ENCODE measurements at regions not wholly inside any gene's neighbourhood (a gene's known extent, or its start where the extent isn't known, plus 50 kb on each side); places are given as distances from the start of the nearest gene placed in this dataset.

DNA sequence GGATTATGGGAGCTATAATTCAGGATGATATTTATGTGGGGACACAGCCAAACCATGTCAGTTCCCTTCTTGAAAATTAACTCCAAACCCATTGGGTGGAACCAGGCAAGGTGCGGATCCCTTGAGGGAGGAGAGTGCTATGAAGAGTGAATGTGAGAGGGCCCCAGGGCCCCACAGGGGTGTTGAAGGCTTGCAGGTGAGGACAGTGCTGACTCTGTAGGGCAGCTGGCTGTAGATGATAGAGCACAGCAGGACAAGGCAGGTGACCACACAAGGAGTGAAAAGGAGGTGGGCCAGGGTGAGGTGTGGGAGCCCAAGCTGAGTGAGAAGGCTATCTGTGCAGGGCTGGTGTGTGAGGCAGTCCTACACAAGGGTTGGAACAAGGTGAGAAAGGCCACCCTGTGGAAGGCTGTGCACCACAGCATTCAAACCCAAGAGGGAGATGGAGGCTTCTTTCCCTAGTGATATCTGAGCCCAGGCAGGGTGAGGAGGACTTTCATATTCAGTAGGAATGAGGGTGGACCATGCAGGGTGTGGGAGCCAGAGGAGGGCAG, 746.0 kb upstream of the CELF2 start:
- ATAC-seq (no peak), DNase-seq (no peak)
- no peaks in the 10 kb centered on the region for H3K36me3 Mint-ChIP-seq (ENCODE audit: low read depth)
- POLR2A ChIA-PET = no interaction called here
- CTCF ChIA-PET = no interaction called here
- no peaks in the 10 kb centered on the region for H3K9me3 Mint-ChIP-seq (ENCODE audit: low read depth)
- H3K4me1 Mint-ChIP-seq = no peaks in the 10 kb centered on the region
- intact Hi-C loops (cut with DNase I, micrococcal nuclease) = no loop called here
- H3K4me3 Mint-ChIP-seq = no peak overlapping the region
- peaks cover 1% of the 10 kb centered on the region for H3K27me3 Mint-ChIP-seq
- no peak overlapping the region for H3K27ac Mint-ChIP-seq

- CTCF ChIA-PET = no interaction called here
- Mint-ChIP-seq H3K36me3 (ENCODE audit: low read depth) (no peaks in the 10 kb centered on the region), H3K4me3 (no peak overlapping the region), H3K4me1 (no peaks in the 10 kb centered on the region), H3K27ac (no peak overlapping the region), H3K9me3 (ENCODE audit: low read depth) (no peaks in the 10 kb centered on the region), H3K27me3 (peaks cover 4% of the 10 kb centered on the region)
- ATAC-seq (no peak), DNase-seq (no peak)
- intact Hi-C loops (cut with DNase I, micrococcal nuclease) = no loop called here
- POLR2A ChIA-PET = no interaction called here
These were observed 744.0 kb upstream of the CELF2 start for GRCh38 chr10:10273661-10274060.

DNA sequence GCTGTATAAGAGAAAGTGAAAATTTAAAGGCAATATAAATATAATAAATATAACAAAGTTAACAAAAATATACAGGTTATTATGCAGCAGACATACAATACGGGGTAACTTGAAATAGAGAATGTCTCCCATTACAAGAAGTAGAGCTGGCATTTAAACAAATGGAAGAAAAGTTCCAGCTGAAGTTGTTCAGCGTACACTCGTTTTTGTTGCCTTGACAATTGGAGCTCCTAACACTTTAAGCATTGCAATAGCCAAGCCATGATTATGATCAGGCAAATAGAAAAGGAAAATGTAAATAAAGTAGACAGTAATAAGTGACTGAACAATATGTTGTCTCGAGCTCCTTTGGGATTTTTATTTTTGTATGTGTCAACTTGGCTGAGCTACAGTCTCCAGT, 737.8 kb upstream of the CELF2 start:
- intact Hi-C loops (cut with DNase I, micrococcal nuclease) = no loop called here
- CTCF ChIA-PET = interaction anchor here (1.1 to 1.2 kb wide), 2 partner anchors 10 to 12 kb away, joined by 3 read pairs; no protein-coding TSS in a partner anchor
- Mint-ChIP-seq H3K27me3 (peaks cover 2% of the 10 kb centered on the region), H3K36me3 (ENCODE audit: low read depth) (no peaks in the 10 kb centered on the region), H3K4me1 (no peaks in the 10 kb centered on the region), H3K9me3 (ENCODE audit: low read depth) (peaks cover 2% of the 10 kb centered on the region), H3K27ac (no peak overlapping the region), H3K4me3 (no peak overlapping the region)
- ATAC-seq = no peak
- no peak for DNase-seq
- POLR2A ChIA-PET = interaction anchor here (0.5 kb wide), 1 partner anchor 839 kb away, joined by 3 read pairs; no protein-coding TSS in a partner anchor

DNA sequence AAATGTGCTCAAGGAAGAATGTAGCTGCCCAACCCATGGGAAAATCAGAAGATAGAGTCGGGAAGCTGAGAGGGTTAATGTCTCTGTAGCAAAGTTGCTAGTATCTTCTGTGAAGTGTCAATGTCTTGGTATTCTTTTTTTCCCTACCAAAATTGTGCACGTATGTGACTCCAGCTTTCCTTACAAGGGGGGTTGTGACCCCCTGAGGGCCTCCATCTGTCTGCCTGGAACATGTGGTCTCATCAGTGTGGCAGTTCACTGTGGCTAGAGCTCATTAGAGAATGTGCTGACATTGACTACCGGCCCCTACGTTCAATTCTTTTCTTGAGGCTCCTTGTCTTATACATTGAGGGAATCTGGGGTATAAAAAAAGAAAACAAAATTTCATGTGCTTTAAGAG, 725.2 kb upstream of the CELF2 start:
- intact Hi-C loops (cut with DNase I, micrococcal nuclease) = no loop called here
- peaks cover 2% of the 10 kb centered on the region for H3K27me3 Mint-ChIP-seq
- peaks cover 2% of the 10 kb centered on the region for H3K9me3 Mint-ChIP-seq (ENCODE audit: low read depth)
- H3K4me3 Mint-ChIP-seq = no peak overlapping the region
- DNase-seq = no peak
- CTCF ChIA-PET = interaction anchor here (0.7 kb wide), 1 partner anchor 550 kb away, joined by 3 read pairs; no protein-coding TSS in a partner anchor
- no peak overlapping the region for H3K27ac Mint-ChIP-seq
- ATAC-seq = no peak
- H3K4me1 Mint-ChIP-seq = no peaks in the 10 kb centered on the region
- POLR2A ChIA-PET = no interaction called here
- H3K36me3 Mint-ChIP-seq (ENCODE audit: low read depth) = no peaks in the 10 kb centered on the region

DNA sequence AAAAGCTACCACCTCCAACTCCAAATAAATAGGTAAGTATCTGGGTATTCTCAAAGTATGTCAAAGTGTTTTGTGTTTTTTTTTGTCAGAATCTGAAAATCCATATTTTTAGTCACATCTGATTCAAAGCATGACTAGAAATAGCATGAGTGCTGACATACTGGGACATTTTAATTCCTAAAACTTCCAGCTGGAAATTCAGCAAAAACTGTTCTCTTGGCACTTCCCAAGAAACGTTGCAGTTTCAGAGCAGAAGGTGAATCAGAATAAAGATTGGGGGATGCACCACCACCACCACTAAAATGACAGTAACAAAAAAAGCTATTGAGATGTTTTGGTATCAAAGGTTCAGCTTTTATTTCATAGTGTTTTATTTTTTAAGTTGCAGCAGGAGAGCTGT, 724.6 kb upstream of the CELF2 start:
- Mint-ChIP-seq H3K27ac (no peak overlapping the region), H3K36me3 (ENCODE audit: low read depth) (no peaks in the 10 kb centered on the region), H3K27me3 (peaks cover 2% of the 10 kb centered on the region), H3K4me3 (no peak overlapping the region), H3K9me3 (ENCODE audit: low read depth) (peaks cover 2% of the 10 kb centered on the region), H3K4me1 (no peaks in the 10 kb centered on the region)
- CTCF ChIA-PET = no interaction called here
- intact Hi-C loops (cut with DNase I, micrococcal nuclease) = no loop called here
- no peak for ATAC-seq
- POLR2A ChIA-PET = no interaction called here
- no peak for DNase-seq

DNA sequence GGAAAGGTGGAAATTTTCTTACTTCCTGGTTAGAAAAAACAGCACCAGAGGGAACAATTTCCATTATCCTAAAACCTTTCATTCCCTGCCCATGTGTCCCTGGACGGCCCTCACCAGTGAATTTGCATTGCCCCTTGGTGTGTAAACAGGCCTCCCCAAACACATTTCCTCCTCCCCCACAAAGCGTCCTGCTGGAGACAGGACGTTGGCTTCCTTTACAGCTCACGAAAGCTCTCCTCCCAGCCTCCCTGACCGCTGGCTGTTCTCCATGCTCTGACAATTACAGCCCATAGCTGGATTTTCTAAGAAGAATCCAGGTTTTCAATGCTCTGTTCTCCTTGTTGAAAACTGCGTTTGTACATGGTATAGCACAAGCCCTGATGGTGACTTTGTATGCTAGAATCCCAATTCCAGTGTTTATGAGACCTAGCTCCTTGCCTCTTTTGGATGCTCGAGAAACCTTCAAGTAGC, 724.2 kb upstream of the CELF2 start:
- Mint-ChIP-seq H3K4me3 (no peak overlapping the region), H3K36me3 (ENCODE audit: low read depth) (no peaks in the 10 kb centered on the region), H3K27me3 (peaks cover 2% of the 10 kb centered on the region), H3K27ac (no peak overlapping the region), H3K9me3 (ENCODE audit: low read depth) (peaks cover 2% of the 10 kb centered on the region), H3K4me1 (no peaks in the 10 kb centered on the region)
- ChIA-PET POLR2A (no interaction called here), CTCF (no interaction called here)
- intact Hi-C loops (cut with DNase I, micrococcal nuclease) = no loop called here
- DNase-seq (no peak), ATAC-seq (no peak)

- DNase-seq (no peak), ATAC-seq (no peak)
- intact Hi-C loops (cut with DNase I, micrococcal nuclease) = no loop called here
- ChIA-PET POLR2A (no interaction called here), CTCF (no interaction called here)
- H3K27ac Mint-ChIP-seq = no peak overlapping the region
- H3K4me3 Mint-ChIP-seq = no peak overlapping the region
- H3K4me1 Mint-ChIP-seq = no peaks in the 10 kb centered on the region
- H3K27me3 Mint-ChIP-seq = peaks cover 2% of the 10 kb centered on the region
- no peaks in the 10 kb centered on the region for H3K36me3 Mint-ChIP-seq (ENCODE audit: low read depth)
- H3K9me3 Mint-ChIP-seq (ENCODE audit: low read depth) = peaks cover 2% of the 10 kb centered on the region
These were observed 723.3 kb upstream of the CELF2 start for GRCh38 chr10:10294184-10294880.

GRCh38 chr10:10294881-10295529, 722.7 kb upstream of the CELF2 start:
- CTCF ChIA-PET = no interaction called here
- peaks cover 2% of the 10 kb centered on the region for H3K27me3 Mint-ChIP-seq

DNA sequence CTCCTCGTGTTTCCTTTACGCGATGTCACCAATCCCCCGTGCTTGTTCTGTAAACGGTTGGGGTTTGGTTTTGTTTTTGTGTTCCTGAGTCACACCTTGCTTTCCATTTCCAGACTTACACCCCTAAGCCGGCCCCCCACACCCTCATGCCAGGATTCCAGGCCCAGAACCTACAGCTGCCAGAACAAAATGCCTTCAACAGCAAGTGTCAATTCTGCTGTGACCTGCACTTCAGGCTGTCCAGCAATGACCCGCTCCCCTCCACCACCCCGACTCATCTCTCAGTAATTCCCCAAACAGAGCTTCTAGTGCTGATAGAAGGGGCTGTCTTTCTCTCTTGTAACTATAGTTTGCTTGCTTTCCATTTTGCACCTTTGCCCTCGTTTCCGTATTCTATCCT, 722.1 kb upstream of the CELF2 start:
- Mint-ChIP-seq H3K4me1 (no peaks in the 10 kb centered on the region), H3K36me3 (ENCODE audit: low read depth) (no peaks in the 10 kb centered on the region), H3K4me3 (no peak overlapping the region), H3K27ac (no peak overlapping the region), H3K27me3 (peaks cover 2% of the 10 kb centered on the region), H3K9me3 (ENCODE audit: low read depth) (peaks cover 2% of the 10 kb centered on the region)
- DNase-seq (no peak), ATAC-seq (no peak)
- ChIA-PET CTCF (no interaction called here), POLR2A (no interaction called here)
- intact Hi-C loops (cut with DNase I, micrococcal nuclease) = no loop called here

More at GRCh38 chr10:10294881-10295529, 722.7 kb upstream of the CELF2 start:
- no peak overlapping the region for H3K27ac Mint-ChIP-seq
- no peaks in the 10 kb centered on the region for H3K36me3 Mint-ChIP-seq (ENCODE audit: low read depth)
- POLR2A ChIA-PET = no interaction called here
- DNase-seq (no peak), ATAC-seq (no peak)
- H3K4me3 Mint-ChIP-seq = no peak overlapping the region
- peaks cover 2% of the 10 kb centered on the region for H3K9me3 Mint-ChIP-seq (ENCODE audit: low read depth)
- H3K4me1 Mint-ChIP-seq = no peaks in the 10 kb centered on the region
- intact Hi-C loops (cut with DNase I, micrococcal nuclease) = no loop called here

GRCh38 chr10:10302689-10303088, 715.0 kb upstream of the CELF2 start:
- CTCF ChIA-PET = no interaction called here
- POLR2A ChIA-PET = no interaction called here
- Mint-ChIP-seq H3K27me3 (peaks cover 2% of the 10 kb centered on the region), H3K36me3 (ENCODE audit: low read depth) (no peaks in the 10 kb centered on the region), H3K4me3 (no peak overlapping the region), H3K9me3 (ENCODE audit: low read depth) (no peaks in the 10 kb centered on the region), H3K4me1 (no peaks in the 10 kb centered on the region), H3K27ac (no peak overlapping the region)
- DNase-seq = no peak
- intact Hi-C loops (cut with DNase I, micrococcal nuclease) = no loop called here
- ATAC-seq = no peak

DNA sequence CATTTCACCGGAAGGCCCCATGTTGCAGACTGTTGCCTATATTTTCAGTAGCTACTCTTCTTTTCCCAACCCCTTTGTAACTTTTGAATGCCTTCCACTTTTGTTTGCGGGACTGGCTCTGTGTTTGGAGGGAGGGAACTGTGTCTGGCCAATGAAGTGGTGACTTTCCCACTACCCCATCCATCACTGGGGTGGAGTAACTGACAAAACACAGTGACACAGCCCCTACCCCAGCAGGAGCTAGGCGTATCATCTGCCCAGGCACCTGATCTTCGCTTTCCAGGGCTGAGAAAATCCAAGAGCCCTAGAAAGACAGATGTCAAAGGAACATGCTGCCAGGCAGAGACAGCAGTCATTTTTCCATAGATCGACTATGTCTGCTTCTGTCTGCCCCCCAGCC, 710.6 kb upstream of the CELF2 start:
- Mint-ChIP-seq H3K36me3 (ENCODE audit: low read depth) (no peaks in the 10 kb centered on the region), H3K27me3 (peaks cover 7% of the 10 kb centered on the region), H3K27ac (no peak overlapping the region), H3K4me1 (no peaks in the 10 kb centered on the region), H3K9me3 (ENCODE audit: low read depth) (no peaks in the 10 kb centered on the region), H3K4me3 (no peak overlapping the region)
- ChIA-PET CTCF (no interaction called here), POLR2A (interaction anchor here (0.6 kb wide), 1 partner anchor 171 kb away, joined by 3 read pairs; no protein-coding TSS in a partner anchor)
- ATAC-seq (no peak), DNase-seq (no peak)
- intact Hi-C loops (cut with DNase I, micrococcal nuclease) = no loop called here

- ChIA-PET CTCF (no interaction called here), POLR2A (no interaction called here)
- DNase-seq (no peak), ATAC-seq (no peak)
- H3K4me3 Mint-ChIP-seq = no peak overlapping the region
- intact Hi-C loops (cut with DNase I, micrococcal nuclease) = no loop called here
- H3K27ac Mint-ChIP-seq = no peak overlapping the region
- H3K4me1 Mint-ChIP-seq = no peaks in the 10 kb centered on the region
- no peaks in the 10 kb centered on the region for H3K36me3 Mint-ChIP-seq (ENCODE audit: low read depth)
- H3K27me3 Mint-ChIP-seq = peaks cover 7% of the 10 kb centered on the region
- H3K9me3 Mint-ChIP-seq (ENCODE audit: low read depth) = no peaks in the 10 kb centered on the region
These were observed 710.1 kb upstream of the CELF2 start for GRCh38 chr10:10307551-10307950.
